ENCODE measurements at regions not wholly inside any gene's neighbourhood (a gene's known extent, or its start where the extent isn't known, plus 50 kb on each side); places are given as distances from the start of the nearest gene placed in this dataset.

- TF ChIP-seq, protein P1, sequence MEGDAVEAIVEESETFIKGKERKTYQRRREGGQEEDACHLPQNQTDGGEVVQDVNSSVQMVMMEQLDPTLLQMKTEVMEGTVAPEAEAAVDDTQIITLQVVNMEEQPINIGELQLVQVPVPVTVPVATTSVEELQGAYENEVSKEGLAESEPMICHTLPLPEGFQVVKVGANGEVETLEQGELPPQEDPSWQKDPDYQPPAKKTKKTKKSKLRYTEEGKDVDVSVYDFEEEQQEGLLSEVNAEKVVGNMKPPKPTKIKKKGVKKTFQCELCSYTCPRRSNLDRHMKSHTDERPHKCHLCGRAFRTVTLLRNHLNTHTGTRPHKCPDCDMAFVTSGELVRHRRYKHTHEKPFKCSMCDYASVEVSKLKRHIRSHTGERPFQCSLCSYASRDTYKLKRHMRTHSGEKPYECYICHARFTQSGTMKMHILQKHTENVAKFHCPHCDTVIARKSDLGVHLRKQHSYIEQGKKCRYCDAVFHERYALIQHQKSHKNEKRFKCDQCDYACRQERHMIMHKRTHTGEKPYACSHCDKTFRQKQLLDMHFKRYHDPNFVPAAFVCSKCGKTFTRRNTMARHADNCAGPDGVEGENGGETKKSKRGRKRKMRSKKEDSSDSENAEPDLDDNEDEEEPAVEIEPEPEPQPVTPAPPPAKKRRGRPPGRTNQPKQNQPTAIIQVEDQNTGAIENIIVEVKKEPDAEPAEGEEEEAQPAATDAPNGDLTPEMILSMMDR (conservative IDR thresholded peaks at IDR 0.05) = no peak
- TF ChIP-seq EZH2 (IDR thresholded peaks at IDR 0.05; ENCODE audit: low read depth) = no peak
Observed at GRCh38 chr4:83759611-83760010, 223.7 kb downstream of the GPAT3 start.
